8988T (cell line): ENCODE measurements at regions not wholly inside any gene's neighbourhood (a gene's known extent, or its start where the extent isn't known, plus 50 kb on each side); places are given as distances from the start of the nearest gene placed in this dataset.

Source experiments
- DNase-seq: peaks from one replicate; pipeline ENCODE4 v3.0.0; 2011

DNA sequence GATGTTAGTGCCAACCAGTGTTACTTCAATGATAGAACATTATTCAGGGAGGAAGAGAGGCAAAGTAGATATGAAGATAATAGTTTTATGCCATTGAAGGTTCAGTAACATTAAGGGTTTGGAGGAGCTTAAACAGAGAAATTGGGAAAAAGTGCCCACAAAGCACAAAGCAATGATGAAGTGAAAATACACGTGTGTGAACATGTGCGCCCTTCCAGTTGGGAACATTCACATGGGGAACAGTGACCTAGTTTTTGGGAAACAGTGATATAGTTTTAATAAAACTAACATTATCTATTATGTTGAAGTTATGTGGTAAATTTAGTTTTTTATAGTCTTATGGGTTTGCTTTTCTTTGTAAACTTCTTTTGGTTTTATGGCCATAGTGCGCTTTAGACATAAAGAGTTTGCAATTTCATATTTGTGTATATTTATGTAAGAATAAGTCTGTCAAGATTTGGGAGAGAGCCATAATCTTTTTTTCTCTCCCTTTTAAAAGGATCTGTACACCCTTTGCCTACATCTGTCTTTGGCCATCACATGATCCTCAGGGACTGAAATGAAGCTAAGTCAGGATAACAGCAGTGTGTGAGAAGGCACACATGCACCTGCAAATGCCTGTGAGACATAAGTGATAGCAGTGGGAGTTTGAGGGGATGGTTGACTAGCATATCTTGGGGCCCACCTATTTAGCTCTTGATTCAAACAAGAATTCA, 450.3 kb upstream of the THRB start:
- no peak for DNase-seq

DNA sequence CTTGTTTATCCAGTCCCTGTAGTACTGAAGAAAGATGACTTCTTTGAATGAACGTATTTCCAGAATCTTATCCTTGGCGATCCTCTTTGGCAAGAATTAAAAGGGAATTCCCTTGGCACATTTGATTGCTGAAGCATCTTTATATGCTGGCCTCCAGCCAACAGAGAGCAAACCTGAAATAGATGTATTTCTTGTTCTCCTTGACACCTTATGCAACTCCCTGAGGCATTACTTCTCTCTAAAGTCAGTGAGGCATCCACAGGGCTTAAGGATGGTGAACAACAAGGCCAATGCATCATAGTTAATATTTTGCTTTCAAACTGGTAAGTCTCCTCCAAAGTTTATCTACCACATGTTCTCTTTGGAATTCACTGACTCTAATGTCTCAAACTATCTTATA, 450.9 kb upstream of the THRB start:
- no peak for DNase-seq

DNA sequence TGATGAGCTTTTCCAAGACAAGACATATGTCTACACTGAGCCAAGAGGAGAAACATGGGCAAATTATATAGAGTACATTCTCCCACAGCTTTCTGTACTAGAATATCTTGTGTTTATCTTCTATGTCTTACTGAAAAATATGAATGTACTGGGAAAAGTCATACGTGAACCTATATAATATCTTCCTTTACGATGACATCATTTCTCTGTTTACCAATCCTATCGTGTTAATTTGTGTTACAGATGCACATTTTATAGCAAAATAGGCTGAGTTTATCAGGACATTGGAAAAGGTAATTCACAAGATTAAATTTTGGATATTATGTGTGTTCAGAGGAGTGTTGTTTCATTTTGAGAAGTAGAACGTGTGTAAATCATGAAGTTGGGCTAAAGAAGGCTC, 452.5 kb upstream of the THRB start:
- no peak for DNase-seq

DNA sequence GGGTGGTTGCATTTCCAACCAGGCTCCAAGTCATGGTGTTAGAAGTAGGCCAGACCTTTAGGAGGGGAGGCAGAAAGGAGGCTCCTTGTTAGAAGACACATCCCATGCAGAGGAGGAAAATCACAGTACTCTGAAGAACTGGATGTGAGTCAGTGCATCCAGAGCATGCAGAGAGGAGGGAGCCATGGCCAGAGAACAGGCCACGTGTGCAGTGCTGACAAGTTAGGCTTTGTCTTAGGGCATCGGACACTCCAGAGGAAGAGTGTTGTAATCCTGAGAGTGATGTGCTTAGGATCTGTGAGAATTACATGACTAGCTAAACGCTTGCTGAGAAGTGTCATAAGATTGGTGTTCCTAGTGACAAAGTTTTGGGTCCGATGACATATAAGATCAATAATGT, 456.5 kb upstream of the THRB start:
- DNase-seq = no peak

DNA sequence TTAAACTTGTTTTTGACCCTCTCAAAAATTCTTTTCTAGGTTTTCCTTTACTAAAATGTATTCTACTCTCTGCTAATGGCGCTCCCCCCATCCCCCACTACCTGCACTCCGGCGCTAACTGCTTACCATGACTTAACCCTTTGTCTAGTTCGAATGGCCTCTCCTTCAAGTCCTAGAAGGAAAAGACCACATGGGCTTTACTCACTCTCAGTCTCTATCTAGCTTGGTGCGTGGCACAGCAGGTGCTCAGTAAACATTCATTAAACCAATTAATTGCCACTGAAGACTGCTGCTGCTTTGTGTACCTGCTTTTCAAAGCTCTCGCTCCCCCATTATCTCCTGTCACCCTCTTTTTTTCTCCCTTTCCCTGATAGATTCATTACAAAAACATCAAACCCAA, 457.7 kb upstream of the THRB start:
- no peak for DNase-seq

DNA sequence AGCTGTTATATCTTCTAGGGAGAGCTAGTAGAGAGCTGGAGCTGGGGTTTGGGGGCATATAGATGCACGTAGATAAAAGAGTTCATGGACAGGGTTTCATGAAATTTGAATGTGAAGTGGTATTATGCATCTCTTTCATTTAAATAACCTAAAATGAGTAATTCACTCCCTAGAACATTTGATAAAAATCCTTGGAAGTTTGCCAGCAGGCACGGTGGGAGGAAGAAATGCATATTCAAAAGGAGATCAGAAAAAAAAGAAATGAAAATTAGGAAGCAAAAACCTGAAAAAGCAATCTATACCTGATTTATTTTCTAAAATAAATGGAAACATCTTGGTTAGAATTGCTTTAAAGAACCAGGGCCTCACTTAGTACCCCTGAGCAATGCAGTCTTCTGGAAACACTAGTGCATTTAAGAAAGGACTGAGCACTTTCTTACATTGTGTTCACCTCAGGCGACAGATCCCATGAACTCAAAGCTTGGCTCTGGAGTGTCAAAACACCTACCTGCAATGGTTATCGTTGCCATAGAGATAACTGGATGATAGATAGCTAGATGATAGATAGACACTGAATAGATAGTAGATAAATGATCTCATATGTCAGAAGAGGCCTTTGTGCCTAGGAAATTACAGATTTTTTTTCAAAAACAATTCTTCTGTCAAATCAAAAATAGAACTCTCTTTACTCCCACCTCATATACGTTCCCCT, 458.6 kb upstream of the THRB start:
- no peak for DNase-seq

DNA sequence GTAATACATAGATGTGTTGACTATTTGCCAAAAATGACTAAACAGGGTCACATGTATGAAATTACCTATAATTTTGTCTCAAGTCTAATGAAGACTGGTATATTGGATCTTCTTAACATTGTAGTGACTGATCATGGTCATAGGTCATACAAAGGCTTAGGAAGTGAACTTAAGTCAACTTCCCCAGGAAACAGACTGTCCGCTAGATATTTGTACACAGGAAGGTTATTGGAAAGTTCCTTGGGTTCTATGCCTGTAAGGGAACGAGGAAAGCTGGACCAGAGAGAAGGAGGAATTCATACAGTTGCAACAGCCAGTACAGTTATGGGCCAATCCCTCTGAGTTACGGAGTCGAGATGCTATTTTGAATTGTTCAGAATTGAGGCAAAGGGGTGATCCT, 462.0 kb upstream of the THRB start:
- DNase-seq = no peak

DNA sequence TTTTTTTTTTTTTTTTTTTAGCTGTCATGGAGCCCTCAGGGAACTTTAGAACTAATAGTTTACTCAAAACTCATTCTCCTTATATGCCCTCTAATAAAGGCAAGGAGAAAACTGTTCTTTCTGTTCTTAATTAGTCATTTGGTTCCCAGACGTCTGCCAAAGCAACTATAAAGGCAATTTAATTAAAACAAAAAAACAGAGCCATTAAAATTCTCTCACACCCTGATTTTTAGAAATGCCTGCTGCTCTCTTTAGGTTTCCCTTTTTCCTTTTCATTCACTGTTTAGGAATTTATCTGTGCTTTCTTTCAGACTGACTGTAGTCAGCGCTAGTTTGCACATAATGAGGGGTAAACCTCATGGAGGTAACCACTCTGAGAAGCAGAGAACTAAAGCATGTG, 463.6 kb upstream of the THRB start:
- no peak for DNase-seq

DNA sequence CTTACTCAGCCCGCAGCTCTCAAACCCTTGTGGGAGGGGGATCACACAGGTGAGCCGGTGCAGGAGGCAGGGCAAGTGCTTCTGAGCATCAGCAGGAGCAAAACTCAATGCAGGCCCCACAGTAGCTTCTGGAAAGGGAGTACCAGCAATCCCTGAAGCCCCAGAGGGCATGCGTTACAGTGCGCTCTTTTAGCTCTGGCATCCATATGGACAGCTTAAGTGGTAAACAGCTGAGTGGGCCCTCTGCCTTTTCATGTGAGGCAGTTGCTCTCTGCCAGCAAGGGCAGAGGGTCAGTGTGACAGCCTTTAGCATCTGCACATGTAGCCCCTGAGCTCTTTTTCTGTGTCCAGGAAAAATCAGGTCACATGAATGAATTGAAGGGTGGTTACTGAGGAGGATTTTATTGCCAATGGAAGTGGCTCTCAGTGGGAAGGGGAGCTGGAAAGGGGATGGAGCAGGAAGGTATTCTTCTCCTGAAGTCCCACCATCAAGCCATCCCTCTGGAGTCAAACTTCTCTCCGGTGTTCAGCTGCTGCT, 464.3 kb upstream of the THRB start:
- no peak for DNase-seq

DNA sequence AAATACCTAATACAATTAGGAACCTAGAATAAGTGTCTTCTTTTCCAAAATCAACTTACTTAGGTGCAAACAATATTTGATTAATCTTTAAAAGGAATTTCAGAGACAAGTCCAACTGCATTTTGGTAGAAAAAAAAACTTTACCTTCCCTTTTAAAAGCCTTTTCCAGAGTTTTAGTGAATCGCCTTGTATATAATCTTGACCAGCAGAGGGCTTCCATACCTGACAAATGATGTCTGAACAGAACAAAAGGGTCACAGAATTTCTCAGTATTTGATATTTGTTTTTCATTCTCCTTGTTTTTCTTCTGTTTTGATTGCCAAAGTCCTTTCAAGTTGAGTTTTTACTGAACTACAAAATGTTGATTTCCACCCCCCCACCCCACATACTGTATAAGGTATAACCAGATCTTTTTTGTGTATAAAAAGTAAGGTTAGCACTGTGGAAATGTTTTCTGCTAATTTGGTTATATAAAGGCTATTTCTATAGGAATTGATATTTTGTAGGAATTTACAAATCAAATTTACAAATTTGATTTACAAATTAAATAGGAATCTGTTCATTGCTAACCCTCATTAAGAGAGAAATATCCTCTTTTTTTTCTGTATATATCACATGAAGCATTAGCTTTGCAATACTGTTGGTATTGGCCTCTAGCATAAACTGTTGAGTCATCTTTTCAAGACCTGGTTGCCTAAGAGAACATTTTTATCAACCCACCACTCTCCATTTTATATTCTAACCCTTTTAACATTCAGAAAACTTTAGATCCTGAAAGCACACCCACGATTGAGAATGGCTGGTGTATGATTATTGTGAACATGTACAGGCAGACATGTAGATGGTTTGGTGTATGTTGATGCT, 464.1 kb upstream of the RARB start:
- DNase-seq = no peak

DNA sequence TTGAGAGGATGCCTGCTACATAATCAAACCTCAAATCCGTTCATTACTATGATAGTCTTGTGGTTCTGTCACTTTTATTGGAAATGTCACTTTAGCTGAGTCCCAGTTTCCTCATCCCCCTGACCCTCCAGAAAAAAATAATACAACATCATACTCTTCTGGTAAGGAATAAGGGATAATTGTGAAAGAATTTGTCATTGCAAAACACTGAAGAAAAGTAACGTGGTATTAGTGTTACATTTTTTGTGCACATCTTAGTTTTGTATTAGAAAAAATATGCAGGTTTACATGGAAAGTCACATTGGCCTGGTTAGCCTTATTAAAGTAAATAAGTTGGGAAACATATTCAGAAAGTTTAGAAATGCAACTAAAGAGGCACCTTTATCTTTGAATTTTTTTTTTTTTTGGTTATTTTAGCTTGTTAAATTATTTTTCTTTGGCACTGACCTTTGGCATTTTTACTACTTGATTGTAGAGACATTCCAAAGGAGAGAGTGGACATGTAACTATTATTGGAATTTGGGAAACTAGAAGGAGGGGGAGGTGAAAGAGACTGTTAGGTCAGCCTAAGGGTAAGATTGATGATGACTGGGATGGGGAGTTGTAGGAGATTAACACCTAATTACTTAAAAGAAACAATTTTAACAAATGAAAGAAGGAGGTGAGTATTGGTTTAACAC, 462.2 kb upstream of the RARB start:
- DNase-seq = no peak

DNA sequence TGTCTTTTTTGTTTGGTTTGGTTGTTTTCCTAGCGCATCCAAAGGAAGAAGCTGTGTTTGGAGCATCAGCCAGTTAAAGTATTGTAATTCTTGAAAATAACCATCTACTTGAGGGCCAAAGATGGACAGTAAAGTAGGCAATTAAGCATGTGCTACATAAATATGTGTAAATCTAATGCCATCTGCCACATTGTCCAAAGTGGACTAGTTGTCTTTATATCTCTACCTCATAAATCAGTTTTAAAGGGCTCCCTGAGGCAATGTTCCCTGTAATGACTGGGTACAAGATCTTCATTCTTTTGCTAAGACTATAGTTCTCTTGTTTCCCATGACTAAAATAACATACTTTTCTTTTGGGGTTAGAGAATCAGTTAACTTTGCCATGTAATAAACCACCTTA, 460.0 kb upstream of the RARB start:
- DNase-seq = no peak

DNA sequence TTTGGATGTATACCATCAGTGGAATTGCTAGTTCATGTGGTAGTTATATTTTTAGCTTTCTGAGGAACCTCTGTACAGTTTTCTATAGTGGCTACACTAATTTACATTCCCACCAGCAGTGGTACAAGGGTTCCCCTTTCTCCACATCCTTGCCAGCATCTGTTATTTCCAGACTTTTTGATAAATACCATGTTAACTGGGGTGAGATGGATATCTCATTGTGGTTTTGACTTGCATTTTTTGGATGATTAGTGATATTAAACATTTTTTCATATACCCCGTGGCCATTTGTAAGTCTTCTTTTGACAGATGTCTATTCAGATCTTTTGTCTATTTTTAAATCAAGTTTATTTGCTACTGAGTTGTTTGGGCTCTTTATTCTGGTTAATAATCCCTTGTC, 455.6 kb upstream of the RARB start:
- no peak for DNase-seq

DNA sequence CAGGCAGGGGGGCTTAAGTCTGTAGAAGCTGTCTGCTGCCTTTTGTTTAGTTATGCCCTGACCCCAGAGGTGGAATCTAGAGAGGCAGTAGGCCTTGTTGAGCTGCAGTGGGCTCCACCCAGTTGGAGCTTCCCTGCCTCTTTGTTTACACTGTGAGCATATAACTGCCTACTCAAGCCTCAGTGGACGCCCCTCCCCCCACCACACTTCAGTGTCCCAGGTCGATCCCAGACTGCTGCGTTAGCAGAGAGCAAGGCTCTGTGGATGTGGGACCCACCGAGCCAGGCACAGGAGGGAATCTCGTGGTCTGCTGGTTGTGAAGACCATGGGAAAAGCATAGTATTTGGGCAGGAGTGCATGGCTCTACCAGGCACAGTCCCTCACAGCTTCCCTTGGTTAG, 446.8 kb upstream of the RARB start:
- no peak for DNase-seq

DNA sequence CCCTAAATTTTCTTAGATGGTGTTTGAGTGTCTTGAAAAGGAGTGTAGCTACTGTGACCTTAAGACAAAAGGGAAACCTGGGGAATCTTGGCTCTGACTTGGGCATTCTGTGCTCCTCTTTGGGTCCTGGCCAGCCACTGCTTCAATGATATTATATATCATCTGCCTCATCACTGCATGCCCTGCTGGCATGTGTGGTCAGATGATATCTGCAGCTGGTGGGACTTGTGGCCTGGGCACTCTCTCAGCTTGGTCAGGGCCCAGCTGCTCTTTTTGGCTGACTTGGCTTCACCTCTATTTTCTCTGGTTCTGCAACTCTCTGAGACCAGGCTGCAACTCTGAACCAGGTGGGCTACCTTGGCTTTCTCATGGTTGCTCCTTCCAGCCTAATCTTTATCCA, 446.1 kb upstream of the RARB start:
- no peak for DNase-seq

DNA sequence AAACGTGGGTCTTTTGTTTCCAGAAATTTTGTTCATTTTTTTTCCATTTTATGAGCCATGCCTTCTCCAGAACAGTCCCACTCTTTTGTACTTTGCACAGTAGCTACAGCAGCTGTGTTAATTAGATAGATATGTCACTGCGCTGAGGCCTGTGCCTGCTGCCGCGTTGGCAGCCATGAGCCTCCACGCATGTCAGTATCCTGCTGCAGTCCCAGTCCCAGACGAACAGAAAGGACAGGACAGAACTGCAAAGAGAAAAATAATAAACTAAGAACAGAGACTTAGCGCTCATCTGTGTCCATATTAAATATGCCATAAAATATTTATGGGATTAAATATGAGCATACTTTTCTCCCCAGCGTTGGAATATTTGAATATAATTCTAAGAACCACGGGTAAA, 442.4 kb upstream of the RARB start:
- DNase-seq = no peak

DNA sequence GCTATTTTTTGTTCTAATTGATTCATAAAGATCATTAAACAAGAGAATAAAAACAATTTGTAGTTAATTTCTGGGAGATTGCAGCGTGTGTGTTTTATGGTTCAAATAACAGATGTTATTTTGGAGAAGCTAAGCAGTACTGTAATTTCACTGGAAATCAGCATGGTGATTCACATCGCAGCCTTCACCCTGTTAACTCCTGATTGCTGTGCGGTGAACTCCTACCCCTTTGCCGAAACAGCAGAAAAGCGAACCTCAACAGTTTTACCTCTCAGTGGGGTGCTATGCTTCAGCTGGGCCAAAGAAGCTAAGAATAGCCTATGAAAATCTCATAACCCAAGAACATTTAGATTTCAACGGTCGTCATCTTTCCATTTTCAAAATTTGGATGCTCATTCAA, 441.5 kb upstream of the RARB start:
- no peak for DNase-seq

DNA sequence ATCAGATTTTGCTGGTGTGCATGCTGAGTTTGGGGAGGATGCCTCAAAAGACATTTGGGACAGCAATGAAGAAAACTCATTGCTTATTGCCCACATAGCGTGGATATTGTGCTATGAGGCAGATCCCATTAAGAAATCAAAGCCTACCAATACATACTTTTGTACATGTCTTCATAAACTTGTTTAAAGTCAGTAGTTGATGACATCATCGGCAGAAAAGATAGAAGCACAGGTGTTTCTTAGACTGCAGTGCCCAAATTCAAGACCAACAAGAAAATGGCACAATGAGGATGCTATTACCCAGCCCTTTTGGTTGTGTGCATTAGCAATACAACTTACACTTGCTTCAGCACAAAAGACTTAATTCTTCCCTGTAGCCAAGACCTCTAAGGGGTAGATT, 428.7 kb upstream of the RARB start:
- no peak for DNase-seq

DNA sequence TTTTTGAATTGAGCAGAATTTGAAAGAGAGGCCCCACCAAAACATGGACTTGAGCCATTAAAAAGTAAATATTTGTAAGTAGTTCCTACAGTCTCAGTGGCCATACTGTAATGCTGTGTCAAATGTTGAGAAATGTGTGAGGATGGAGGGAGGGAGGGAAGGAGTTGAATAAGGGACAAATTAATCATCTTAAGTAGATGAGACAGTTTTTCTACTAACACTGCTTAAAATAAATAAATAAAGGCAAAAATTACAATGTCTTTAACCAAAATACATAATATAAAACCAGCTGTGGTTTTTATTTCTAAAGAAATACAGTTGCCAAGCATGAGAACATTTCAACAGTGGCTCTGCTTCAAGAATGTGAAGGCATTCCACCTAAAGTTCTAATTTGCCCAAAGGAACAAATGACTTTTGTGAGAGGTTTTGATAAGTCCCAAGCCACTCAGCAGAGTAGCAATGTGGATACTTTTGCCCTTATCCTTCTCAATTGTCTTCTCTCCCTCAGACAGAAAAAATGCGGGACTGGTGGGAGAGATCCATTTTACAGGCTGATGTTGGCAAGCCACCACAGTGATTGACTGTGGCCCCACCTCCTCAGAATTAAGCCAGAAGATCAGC, 427.0 kb upstream of the RARB start:
- no peak for DNase-seq

DNA sequence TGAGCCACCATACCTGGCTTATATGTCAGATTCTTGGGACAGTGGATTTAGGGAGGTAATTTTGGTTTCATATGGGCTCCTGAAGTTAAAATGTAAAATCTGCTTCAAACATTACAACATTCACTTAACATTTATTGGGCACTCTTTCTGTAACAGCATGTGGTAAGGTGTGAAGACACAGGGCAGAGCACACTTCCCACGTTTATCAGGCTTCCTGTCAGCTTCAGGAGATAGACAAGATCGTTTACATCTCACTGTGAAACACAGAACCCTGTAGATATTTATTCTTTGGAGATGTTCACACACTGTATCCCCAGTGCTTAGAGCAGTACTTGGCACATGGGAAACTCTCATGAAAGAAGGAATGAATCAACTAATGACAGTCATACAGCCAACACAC, 426.0 kb upstream of the RARB start:
- DNase-seq = no peak

DNA sequence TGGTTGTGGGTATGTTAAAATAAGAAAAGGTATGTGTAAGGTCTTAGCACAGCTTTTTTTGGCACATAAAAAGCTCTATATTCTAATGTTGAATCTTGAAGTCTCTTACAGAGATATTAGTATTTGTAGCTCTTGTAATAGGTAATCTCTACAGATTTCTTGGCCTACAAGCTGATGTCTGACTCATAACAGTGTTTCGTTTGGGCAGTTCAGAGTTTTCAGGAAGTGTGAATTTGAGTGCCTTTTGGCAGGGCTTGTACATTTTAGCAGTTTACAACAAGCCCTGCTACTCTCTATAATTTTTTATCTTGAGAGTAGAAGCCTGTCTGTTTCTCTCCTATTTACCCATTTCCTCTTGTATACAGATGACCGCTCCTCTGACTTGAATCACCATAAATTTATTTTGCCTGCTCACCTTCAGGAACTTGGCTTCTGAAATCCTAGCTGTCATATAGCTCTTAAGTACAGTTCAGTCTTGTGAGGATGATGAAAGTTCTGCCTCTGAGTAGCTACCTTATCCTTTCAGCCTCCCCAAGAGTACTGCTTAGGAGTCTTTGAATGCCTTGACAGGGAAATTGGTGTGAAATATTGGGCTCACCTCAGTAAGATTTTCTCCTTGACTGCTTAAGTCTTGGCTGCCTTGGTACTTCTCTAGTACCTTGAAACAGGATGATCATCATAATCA, 419.9 kb upstream of the RARB start:
- no peak for DNase-seq

DNA sequence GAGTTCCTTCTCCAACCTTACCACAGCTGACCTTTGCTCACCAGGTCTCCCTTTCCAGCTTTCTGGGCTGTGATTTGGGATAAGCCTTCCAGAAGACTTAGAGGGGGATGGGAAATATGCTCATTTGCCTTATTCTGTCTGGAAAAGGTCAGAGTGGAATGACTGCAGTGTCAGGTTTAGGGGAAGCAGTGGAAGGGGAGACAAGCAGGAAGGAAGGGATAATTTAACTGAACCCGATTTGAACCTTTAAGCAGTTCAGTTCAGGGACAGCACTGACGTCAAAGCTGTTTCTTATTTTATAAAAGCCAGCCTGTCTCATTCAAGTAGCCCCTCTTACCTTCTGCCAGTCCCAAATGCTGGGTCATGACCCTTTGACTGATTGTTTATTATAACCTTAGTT, 418.4 kb upstream of the RARB start:
- DNase-seq = no peak
